Psoas muscle (tissue), 7 donors: ENCODE measurements at regions not wholly inside any gene's neighbourhood (a gene's known extent, or its start where the extent isn't known, plus 50 kb on each side); places are given as distances from the start of the nearest gene placed in this dataset.

Experiments
- ATAC-seq, 4 donors: fragments of 200-7000 bp; cut with Tn5 transposase; one replicate each; pipeline ENCODE4 v1.9.1; 2020; ENCODE audit warnings: moderate library complexity in 3 of 4, mild to moderate bottlenecking in 2 of 4
- DNase-seq, 2 donors: peaks; one replicate each; pipeline ENCODE4 v3.0.0-alpha.2; 2020
- H3K27ac ChIP-seq: fragments of 200-600 bp; one replicate; pipeline ENCODE4 v1.8.0; 2022
- H3K27me3 ChIP-seq, 3 donors: fragments of 200-600 bp in 1 of 3; one replicate each; pipeline versions ENCODE4 v1.6.1 to v1.8.0; 2013 to 2022; ENCODE audit warnings: low read length in 2 of 3, mild to moderate bottlenecking in 2 of 3, moderate library complexity in 1 of 3; ENCODE audit not compliant: insufficient read depth in 3 of 3
- H3K36me3 ChIP-seq, 2 donors: fragments of 200-600 bp in 1 of 2; one replicate each; pipeline versions ENCODE4 v1.6.1 to v1.8.0; 2013 to 2022; ENCODE audit warnings: low read depth in 1 of 2, mild to moderate bottlenecking in 1 of 2, moderate library complexity in 1 of 2; ENCODE audit not compliant: insufficient read depth in 1 of 2
- H3K4me1 ChIP-seq: fragments of 200-600 bp; one replicate; pipeline ENCODE4 v1.8.0; 2022
- H3K4me3 ChIP-seq: fragments of 200-600 bp; one replicate; pipeline ENCODE4 v1.8.0; 2022; ENCODE audit warnings: mild to moderate bottlenecking
- H3K9me3 ChIP-seq: fragments of 200-600 bp; one replicate; pipeline ENCODE4 v1.8.0; 2022
- CTCF ChIP-seq: fragments of 200-600 bp; IDR thresholded peaks from one replicate; pipeline ENCODE4 v1.8.0; 2022; ENCODE audit warnings: antibody characterized with exemption
- WGBS, 3 donors: extraction: QIAGEN DNeasy Blood & Tissue Kit; methylation state at CpG; one replicate each; pipeline versions ENCODE4 v1.1.6 to v1.1.7; 2013; 5-methylcytosine and 5-hydroxymethylcytosine counted together
- intact Hi-C, 2 donors: fragments of 100-400 bp; cut with DNase I; formaldehyde crosslinking; loops; one replicate each; pipeline versions ENCODE4 v1.11.0 to v1.14.2; 2022
- donor health status: healthy with polysubstance abuse.
- donor health status: DM: no; HTN: no; CAD: no; lungs with moderate emphysema.
- donor health status: Bipolar disorder and iron deficiency.
- donor health status: healthy.
- donor health status: DM: yes; HTN: yes; CAD: no.
- donor health status: DM: no; HTN: no; CAD: no.
- donor health status: DM: yes; HTN: yes; CAD: no.

- DNase-seq: no peak
- TF ChIP-seq CTCF: no peak
- no peak for ATAC-seq
- intact Hi-C loops: no loop called here
- H3K27ac ChIP-seq: no peak overlapping the region
- H3K4me1 ChIP-seq: no peaks in the 10 kb centered on the region
- no peaks in the 10 kb centered on the region for H3K9me3 ChIP-seq
- H3K4me3 ChIP-seq: no peak overlapping the region
- H3K27me3 ChIP-seq: no peaks in the 10 kb centered on the region
- H3K36me3 ChIP-seq: no peaks in the 10 kb centered on the region
- WGBS, 3 donors: 94 to 100% (median 95%) methylated on average over 1 of the region's 1 CpG
These were observed 252.4 kb downstream of the SEC23A start for GRCh38 chr14:38850664-38851063.

- H3K4me1 ChIP-seq: no peaks in the 10 kb centered on the region
- no peak overlapping the region for H3K27ac ChIP-seq
- no peak for ATAC-seq
- no peak overlapping the region for H3K4me3 ChIP-seq
- no peak for DNase-seq
- H3K27me3 ChIP-seq: no peaks in the 10 kb centered on the region
- TF ChIP-seq CTCF: no peak
- 55 to 60% (median 56%) methylated on average over 2 of the region's 2 CpGs for WGBS, 3 donors
- intact Hi-C loops: no loop called here
- no peaks in the 10 kb centered on the region for H3K9me3 ChIP-seq
- no peaks in the 10 kb centered on the region for H3K36me3 ChIP-seq
These were observed 254.6 kb downstream of the SEC23A start for GRCh38 chr14:38848243-38848935.

GRCh38 chr14:38847161-38847560 is 255.9 kb downstream of the SEC23A start:
- no peaks in the 10 kb centered on the region for H3K27me3 ChIP-seq
- intact Hi-C loops: no loop called here
- H3K4me1 ChIP-seq: no peaks in the 10 kb centered on the region
- H3K27ac ChIP-seq: no peak overlapping the region
- ATAC-seq: no peak
- no peak overlapping the region for H3K4me3 ChIP-seq
- no peak for DNase-seq
- H3K36me3 ChIP-seq: no peaks in the 10 kb centered on the region
- H3K9me3 ChIP-seq: no peaks in the 10 kb centered on the region
- WGBS, 3 donors: 40 to 48% (median 42%) methylated on average over 3 of the region's 3 CpGs
- TF ChIP-seq CTCF: no peak

GRCh38 chr14:38839694-38840365 is 263.2 kb downstream of the SEC23A start:
- DNase-seq: no peak
- no peaks in the 10 kb centered on the region for H3K36me3 ChIP-seq
- H3K27me3 ChIP-seq: no peaks in the 10 kb centered on the region
- no peak for ATAC-seq
- TF ChIP-seq CTCF: no peak
- intact Hi-C loops: no loop called here
- no peak overlapping the region for H3K27ac ChIP-seq
- no peak overlapping the region for H3K4me3 ChIP-seq
- WGBS, 3 donors: 57 to 65% (median 59%) methylated on average over 3 of the region's 3 CpGs
- no peaks in the 10 kb centered on the region for H3K9me3 ChIP-seq
- H3K4me1 ChIP-seq: no peaks in the 10 kb centered on the region

- Histone ChIP-seq H3K36me3 (no peaks in the 10 kb centered on the region), H3K4me1 (no peaks in the 10 kb centered on the region), H3K4me3 (no peak overlapping the region), H3K27ac (no peak overlapping the region), H3K27me3 (no peaks in the 10 kb centered on the region), H3K9me3 (no peaks in the 10 kb centered on the region)
- DNase-seq (no peak), ATAC-seq (no peak)
- 70 to 80% (median 76%) methylated on average over 8 of the region's 8 CpGs for WGBS, 3 donors
- TF ChIP-seq CTCF: no peak
- intact Hi-C loops: no loop called here
These were observed 264.1 kb downstream of the SEC23A start for GRCh38 chr14:38838979-38839323.
